ENCODE measurements at regions not wholly inside any gene's neighbourhood (a gene's known extent, or its start where the extent isn't known, plus 50 kb on each side); places are given as distances from the start of the nearest gene placed in this dataset.

GRCh38 chr14:85399186-85399585, 130.8 kb upstream of the FLRT2 start:
- H3K4me3 ChIP-seq (replicated peaks; ENCODE audit: low read depth, low read length), result no peak overlapping the region
- TF ChIP-seq CTCF (IDR thresholded peaks at IDR 0.05; ENCODE audit: low read length, missing control alignments), result no peak
- DNase-seq (ENCODE audit: low read depth), result peak; percentile 36

GRCh38 chr14:85400678-85401077, 129.3 kb upstream of the FLRT2 start:
- TF ChIP-seq CTCF (IDR thresholded peaks at IDR 0.05; ENCODE audit: low read length, missing control alignments), result no peak
- no peak overlapping the region for H3K4me3 ChIP-seq (replicated peaks; ENCODE audit: low read depth, low read length)
- DNase-seq (ENCODE audit: low read depth), result no peak

GRCh38 chr14:85401384-85401783, 128.6 kb upstream of the FLRT2 start:
- no peak overlapping the region for H3K4me3 ChIP-seq (replicated peaks; ENCODE audit: low read depth, low read length)
- TF ChIP-seq CTCF (IDR thresholded peaks at IDR 0.05; ENCODE audit: low read length, missing control alignments), result no peak
- DNase-seq (ENCODE audit: low read depth), result no peak

GRCh38 chr14:85402569-85403162, 127.3 kb upstream of the FLRT2 start:
- no peak overlapping the region for H3K4me3 ChIP-seq (replicated peaks; ENCODE audit: low read depth, low read length)
- DNase-seq (ENCODE audit: low read depth), result no peak
- TF ChIP-seq CTCF (IDR thresholded peaks at IDR 0.05; ENCODE audit: low read length, missing control alignments), result no peak

- DNase-seq (ENCODE audit: low read depth), result no peak
- no peak for TF ChIP-seq CTCF (IDR thresholded peaks at IDR 0.05; ENCODE audit: low read length, missing control alignments)
- no peak overlapping the region for H3K4me3 ChIP-seq (replicated peaks; ENCODE audit: low read depth, low read length)
Observed at GRCh38 chr14:85409481-85410210, 120.3 kb upstream of the FLRT2 start.

GRCh38 chr14:85412756-85413155, 117.2 kb upstream of the FLRT2 start:
- DNase-seq (ENCODE audit: low read depth), result no peak
- no peak overlapping the region for H3K4me3 ChIP-seq (replicated peaks; ENCODE audit: low read depth, low read length)
- no peak for TF ChIP-seq CTCF (IDR thresholded peaks at IDR 0.05; ENCODE audit: low read length, missing control alignments)

Data from fibroblast of pulmonary artery (primary cell).